ENCODE measurements at regions not wholly inside any gene's neighbourhood (a gene's known extent, or its start where the extent isn't known, plus 50 kb on each side); places are given as distances from the start of the nearest gene placed in this dataset.

- no peak overlapping the region for H3K27ac ChIP-seq
- H3K27me3 ChIP-seq, result no peaks in the 10 kb centered on the region
- TF ChIP-seq POLR2A (IDR thresholded peaks at IDR 0.05) (no peak), CTCF (IDR thresholded peaks at IDR 0.05 in 4 of 5, conservative IDR thresholded peaks at IDR 0.05 in 1 of 5) (no peak)
- no peaks in the 10 kb centered on the region for H3K36me3 ChIP-seq
- DNase-seq, result no peak
- intact Hi-C loops (cut with DNase I; ENCODE audit: low total_unique reads) (loop anchor here (10.0 kb wide), 1 partner anchor 48 kb away; no protein-coding TSS in a partner anchor), in situ Hi-C loops (cut with MboI; ENCODE audit: low sequenced_read_pairs in 4 of 4) (loop anchor here in 2 of 4 donors (5.0 to 10.0 kb wide), 3 partner anchors 108 to 310 kb away; no protein-coding TSS in a partner anchor)
- no peaks in the 10 kb centered on the region for H3K4me1 ChIP-seq
- ATAC-seq, result no peak
- no peak overlapping the region for H3K4me3 ChIP-seq
- H3K9me3 ChIP-seq, result no peaks in the 10 kb centered on the region
Observed at GRCh38 chr11:27187075-27187847, 146.6 kb downstream of the BBOX1 start.

GRCh38 chr11:27186580-27186979 is 146.0 kb downstream of the BBOX1 start:
- no peak overlapping the region for H3K4me3 ChIP-seq
- no peaks in the 10 kb centered on the region for H3K4me1 ChIP-seq
- no peak for TF ChIP-seq CTCF (IDR thresholded peaks at IDR 0.05 in 4 of 5, conservative IDR thresholded peaks at IDR 0.05 in 1 of 5)
- no peak for TF ChIP-seq POLR2A (IDR thresholded peaks at IDR 0.05)
- in situ Hi-C loops (cut with MboI; ENCODE audit: low sequenced_read_pairs in 4 of 4) (loop anchor here in 2 of 4 donors (5.0 to 10.0 kb wide), 3 partner anchors 108 to 311 kb away; no protein-coding TSS in a partner anchor), intact Hi-C loops (cut with DNase I; ENCODE audit: low total_unique reads) (loop anchor here (10.0 kb wide), 1 partner anchor 48 kb away; no protein-coding TSS in a partner anchor)
- DNase-seq (no peak), ATAC-seq (no peak)
- H3K27ac ChIP-seq, result no peak overlapping the region
- no peaks in the 10 kb centered on the region for H3K9me3 ChIP-seq
- no peaks in the 10 kb centered on the region for H3K36me3 ChIP-seq
- H3K27me3 ChIP-seq, result no peaks in the 10 kb centered on the region

- no peaks in the 10 kb centered on the region for H3K27me3 ChIP-seq
- in situ Hi-C loops (cut with MboI; ENCODE audit: low sequenced_read_pairs in 4 of 4), result loop anchor here (5.0 to 10.0 kb wide), 5 partner anchors 110 to 313 kb away; no protein-coding TSS in a partner anchor
- no peak overlapping the region for H3K27ac ChIP-seq
- H3K9me3 ChIP-seq, result no peaks in the 10 kb centered on the region
- no peak for TF ChIP-seq CTCF (IDR thresholded peaks at IDR 0.05 in 4 of 5, conservative IDR thresholded peaks at IDR 0.05 in 1 of 5)
- TF ChIP-seq POLR2A (IDR thresholded peaks at IDR 0.05), result no peak
- H3K4me1 ChIP-seq, result no peaks in the 10 kb centered on the region
- DNase-seq (no peak), ATAC-seq (no peak)
- intact Hi-C loops (cut with DNase I; ENCODE audit: low total_unique reads), result loop anchor here (1.0 to 10.0 kb wide), 3 partner anchors 50 to 302 kb away; no protein-coding TSS in a partner anchor
- H3K4me3 ChIP-seq, result no peak overlapping the region
- H3K36me3 ChIP-seq, result no peaks in the 10 kb centered on the region
Observed at GRCh38 chr11:27184458-27185312, 144.1 kb downstream of the BBOX1 start.

GRCh38 chr11:27183672-27184457 is 143.2 kb downstream of the BBOX1 start:
- H3K36me3 ChIP-seq, result no peaks in the 10 kb centered on the region
- H3K4me3 ChIP-seq, result no peak overlapping the region
- intact Hi-C loops (cut with DNase I; ENCODE audit: low total_unique reads), result loop anchor here (1.0 to 10.0 kb wide), 3 partner anchors 51 to 302 kb away; no protein-coding TSS in a partner anchor
- no peaks in the 10 kb centered on the region for H3K27me3 ChIP-seq
- DNase-seq (peak in 1 of 2 donors; percentile 19), ATAC-seq (peak; percentile 30 to 65)
- no peak overlapping the region for H3K27ac ChIP-seq
- no peaks in the 10 kb centered on the region for H3K9me3 ChIP-seq
- H3K4me1 ChIP-seq, result no peaks in the 10 kb centered on the region
- in situ Hi-C loops (cut with MboI; ENCODE audit: low sequenced_read_pairs in 4 of 4), result loop anchor here (5.0 to 10.0 kb wide), 4 partner anchors 111 to 311 kb away; no protein-coding TSS in a partner anchor
- peak; percentile 68 to 77 (median 73) for TF ChIP-seq CTCF (IDR thresholded peaks at IDR 0.05 in 4 of 5, conservative IDR thresholded peaks at IDR 0.05 in 1 of 5)
- no peak for TF ChIP-seq POLR2A (IDR thresholded peaks at IDR 0.05)

All from gastrocnemius medialis (tissue), 4 donors.